ENCODE measurements at regions not wholly inside any gene's neighbourhood (a gene's known extent, or its start where the extent isn't known, plus 50 kb on each side); places are given as distances from the start of the nearest gene placed in this dataset.
"Not testable (repeated sequence)": the region's sequence is repeated elsewhere in the genome, so short reads cannot be mapped to it uniquely, and the experiment has no call there.

GRCh38 chr4:176611381-176611780 lies 181.3 kb downstream of the VEGFC start:
- H3K4me3 ChIP-seq (ENCODE audit: low read length), result no peak overlapping the region

GRCh38 chr4:176611951-176612350 lies 180.8 kb downstream of the VEGFC start:
- H3K4me3 ChIP-seq (ENCODE audit: low read length), result no peak overlapping the region
- no peak for DNase-seq (ENCODE audit: low read depth, low spot score)

More at GRCh38 chr4:176611381-176611780, 181.3 kb downstream of the VEGFC start:
- DNase-seq (ENCODE audit: low read depth, low spot score), result no peak

- H3K4me3 ChIP-seq (ENCODE audit: low read length), result no peak overlapping the region
- no peak for DNase-seq (ENCODE audit: low read depth, low spot score)
Observed at GRCh38 chr4:176614793-176615192, 177.9 kb downstream of the VEGFC start.

GRCh38 chr4:176616151-176616550 lies 176.6 kb downstream of the VEGFC start:
- DNase-seq (ENCODE audit: low read depth, low spot score), result no peak
- no peak overlapping the region for H3K4me3 ChIP-seq (ENCODE audit: low read length)

GRCh38 chr4:176618138-176618537 lies 174.6 kb downstream of the VEGFC start:
- DNase-seq (ENCODE audit: low read depth, low spot score), result no peak
- no peak overlapping the region for H3K4me3 ChIP-seq (ENCODE audit: low read length)

GRCh38 chr4:176619430-176619829 lies 173.3 kb downstream of the VEGFC start:
- no peak overlapping the region for H3K4me3 ChIP-seq (ENCODE audit: low read length)
- DNase-seq (ENCODE audit: low read depth, low spot score), result no peak

GRCh38 chr4:176622251-176622948 lies 170.3 kb downstream of the VEGFC start:
- no peak for DNase-seq (ENCODE audit: low read depth, low spot score)

GRCh38 chr4:176624983-176625610 lies 167.6 kb downstream of the VEGFC start:
- not testable (repeated sequence) for H3K4me3 ChIP-seq (ENCODE audit: low read length); DNase-seq (ENCODE audit: low read depth, low spot score)

More at GRCh38 chr4:176622251-176622948, 170.3 kb downstream of the VEGFC start:
- no peak overlapping the region for H3K4me3 ChIP-seq (ENCODE audit: low read length)

GRCh38 chr4:176627916-176628315 lies 164.8 kb downstream of the VEGFC start:
- no peak overlapping the region for H3K4me3 ChIP-seq (ENCODE audit: low read length)
- no peak for DNase-seq (ENCODE audit: low read depth, low spot score)

- no peak overlapping the region for H3K4me3 ChIP-seq (ENCODE audit: low read length)
- DNase-seq (ENCODE audit: low read depth, low spot score), result no peak
Observed at GRCh38 chr4:176631611-176632010, 161.1 kb downstream of the VEGFC start.
